ENCODE measurements at regions not wholly inside any gene's neighbourhood (a gene's known extent, or its start where the extent isn't known, plus 50 kb on each side); places are given as distances from the start of the nearest gene placed in this dataset.

DNA sequence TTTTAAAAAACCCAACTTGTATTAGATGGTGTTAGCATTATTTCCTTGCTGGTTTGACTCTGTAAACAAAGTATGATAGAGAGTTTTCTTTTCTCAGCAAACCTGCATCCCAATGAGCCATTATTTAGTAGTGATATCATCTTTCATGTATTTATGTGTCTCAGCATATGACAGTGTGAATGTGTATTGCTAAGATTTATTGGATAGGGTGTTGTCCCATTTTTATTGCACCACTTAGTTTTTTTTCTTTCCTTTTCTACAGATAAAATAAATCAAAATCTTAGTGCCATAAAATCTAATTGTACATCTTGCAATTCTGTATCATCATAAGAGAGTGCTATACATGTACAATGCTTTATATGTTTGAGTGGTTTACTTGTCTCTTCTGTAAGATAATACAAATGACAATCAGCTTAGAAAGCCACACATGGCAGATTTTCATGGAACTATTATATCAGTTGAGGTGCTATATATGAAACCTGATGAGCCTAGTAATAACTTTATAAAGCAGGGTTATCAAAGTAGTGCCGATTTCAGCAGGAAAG is 149.2 kb upstream of the CYLC2 start:
- WGBS (ENCODE audit: insufficient coverage) = no CpG with 5 or more reads among the region's 1 CpG
- POLR2A ChIA-PET = no interaction called here
- Histone ChIP-seq H4K20me1 (ENCODE audit: control insufficient read depth, insufficient read depth, low read length, poor library complexity, severe bottlenecking) (no peaks in the 10 kb centered on the region), H3K4me3 (ENCODE audit: control extremely low read depth in 1 of 5, extremely low read depth in 1 of 5, insufficient read depth in 1 of 5, low read depth in 2 of 5, low read length in 4 of 5) (no peak overlapping the region), H3K4me1 (ENCODE audit: control insufficient read depth in 2 of 2, insufficient read depth in 2 of 2, low read length in 2 of 2) (no peaks in the 10 kb centered on the region), H3K27ac (ENCODE audit: low read length in 2 of 2) (no peak overlapping the region), H3K36me3 (replicated peaks in 1 of 2; ENCODE audit: control extremely low read depth in 1 of 2, control insufficient read depth in 1 of 2, extremely low read depth in 1 of 2, insufficient read depth in 2 of 2, low read length in 1 of 2) (no peaks in the 10 kb centered on the region), H3K4me2 (replicated peaks; ENCODE audit: low read depth, low read length, poor library complexity, severe bottlenecking) (no peak overlapping the region), H3K27me3 (replicated peaks in 1 of 4; ENCODE audit: control extremely low read depth in 1 of 4, control insufficient read depth in 3 of 4, insufficient read depth in 4 of 4, low read length in 3 of 4) (no peaks in the 10 kb centered on the region), H3K9ac (ENCODE audit: low read length) (no peak overlapping the region), H2AFZ (ENCODE audit: insufficient read depth, low read depth, low read length, poor library complexity, severe bottlenecking) (no peak overlapping the region), H3K9me3 (ENCODE audit: control extremely low read depth in 1 of 3, control insufficient read depth in 2 of 3, insufficient read depth in 1 of 3, low read length in 2 of 3) (no peaks in the 10 kb centered on the region), H3K79me2 (ENCODE audit: control insufficient read depth, insufficient read depth, low read length) (no peaks in the 10 kb centered on the region)
- Mint-ChIP-seq H3K4me3 (no peak overlapping the region), H3K9me3 (ENCODE audit: insufficient read depth) (peaks cover 3% of the 10 kb centered on the region), H3K27me3 (no peaks in the 10 kb centered on the region), H3K4me1 (no peaks in the 10 kb centered on the region), H3K27ac (no peak overlapping the region)
- DNase-seq (no peak), ATAC-seq (ENCODE audit: low read depth) (no peak)
- intact Hi-C loops (cut with micrococcal nuclease) = no loop called here
- TF ChIP-seq EZH2 (IDR thresholded peaks at IDR 0.05; ENCODE audit: borderline replicate concordance, insufficient read depth, low read depth, low read length, poor library complexity, severe bottlenecking) (no peak), CTCF (IDR thresholded peaks at IDR 0.05) (no peak)
- CTCF ChIA-PET = no interaction called here

DNA sequence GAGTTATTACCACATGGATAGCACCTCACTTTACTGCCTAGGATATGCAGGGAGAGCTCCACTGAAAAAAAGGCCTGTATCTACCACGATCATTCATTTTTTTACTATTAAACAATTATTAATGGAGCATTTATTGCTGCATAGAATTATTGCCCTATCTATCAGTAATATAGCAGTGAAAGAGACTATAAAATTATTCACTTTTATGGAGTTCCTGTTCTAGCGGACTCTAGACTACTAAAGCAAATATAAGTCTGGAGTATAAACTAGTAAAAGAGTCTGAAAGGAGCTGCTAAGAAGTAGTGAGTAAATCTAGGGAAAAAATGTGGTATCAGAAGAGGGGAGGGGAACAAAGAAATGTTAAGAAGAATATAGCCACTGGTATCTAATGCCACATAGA is 150.4 kb upstream of the CYLC2 start:
- no peak overlapping the region for H2AFZ ChIP-seq (ENCODE audit: insufficient read depth, low read depth, low read length, poor library complexity, severe bottlenecking)
- DNase-seq (no peak), ATAC-seq (ENCODE audit: low read depth) (no peak)
- CTCF ChIA-PET = no interaction called here
- no peaks in the 10 kb centered on the region for H3K27me3 Mint-ChIP-seq
- no peaks in the 10 kb centered on the region for H3K9me3 Mint-ChIP-seq (ENCODE audit: insufficient read depth)
- H3K27ac Mint-ChIP-seq = no peak overlapping the region
- no peak overlapping the region for H3K9ac ChIP-seq (ENCODE audit: low read length)
- H3K27me3 ChIP-seq (replicated peaks in 1 of 4; ENCODE audit: control extremely low read depth in 1 of 4, control insufficient read depth in 3 of 4, insufficient read depth in 4 of 4, low read length in 3 of 4) = no peaks in the 10 kb centered on the region
- no CpG with 5 or more reads among the region's 2 CpGs for WGBS (ENCODE audit: insufficient coverage)
- TF ChIP-seq CTCF (IDR thresholded peaks at IDR 0.05) (no peak), EZH2 (IDR thresholded peaks at IDR 0.05; ENCODE audit: borderline replicate concordance, insufficient read depth, low read depth, low read length, poor library complexity, severe bottlenecking) (no peak)
- H3K79me2 ChIP-seq (ENCODE audit: control insufficient read depth, insufficient read depth, low read length) = no peaks in the 10 kb centered on the region
- H3K4me3 Mint-ChIP-seq = no peak overlapping the region
- intact Hi-C loops (cut with micrococcal nuclease) = no loop called here
- no peaks in the 10 kb centered on the region for H3K9me3 ChIP-seq (ENCODE audit: control extremely low read depth in 1 of 3, control insufficient read depth in 2 of 3, insufficient read depth in 1 of 3, low read length in 2 of 3)
- H3K4me2 ChIP-seq (replicated peaks; ENCODE audit: low read depth, low read length, poor library complexity, severe bottlenecking) = no peak overlapping the region
- H3K4me3 ChIP-seq (ENCODE audit: control extremely low read depth in 1 of 5, extremely low read depth in 1 of 5, insufficient read depth in 1 of 5, low read depth in 2 of 5, low read length in 4 of 5) = no peak overlapping the region
- H3K27ac ChIP-seq (ENCODE audit: low read length in 2 of 2) = no peak overlapping the region
- H4K20me1 ChIP-seq (ENCODE audit: control insufficient read depth, insufficient read depth, low read length, poor library complexity, severe bottlenecking) = no peaks in the 10 kb centered on the region
- no peaks in the 10 kb centered on the region for H3K36me3 ChIP-seq (replicated peaks in 1 of 2; ENCODE audit: control extremely low read depth in 1 of 2, control insufficient read depth in 1 of 2, extremely low read depth in 1 of 2, insufficient read depth in 2 of 2, low read length in 1 of 2)
- POLR2A ChIA-PET = no interaction called here
- no peaks in the 10 kb centered on the region for H3K4me1 Mint-ChIP-seq
- H3K4me1 ChIP-seq (ENCODE audit: control insufficient read depth in 2 of 2, insufficient read depth in 2 of 2, low read length in 2 of 2) = no peaks in the 10 kb centered on the region

Data from B cell (primary cell).